ENCODE measurements at regions not wholly inside any gene's neighbourhood (a gene's known extent, or its start where the extent isn't known, plus 50 kb on each side); places are given as distances from the start of the nearest gene placed in this dataset.

- Mint-ChIP-seq H3K36me3 (ENCODE audit: insufficient read depth, unreplicated experiment) (no peaks in the 10 kb centered on the region), H3K9me3 (ENCODE audit: low read depth, unreplicated experiment) (no peaks in the 10 kb centered on the region), H3K4me1 (ENCODE audit: low read depth, unreplicated experiment) (no peaks in the 10 kb centered on the region), H3K4me3 (ENCODE audit: low read depth, unreplicated experiment) (no peak overlapping the region), H3K27me3 (ENCODE audit: unreplicated experiment) (no peaks in the 10 kb centered on the region), H3K27ac (ENCODE audit: unreplicated experiment) (no peak overlapping the region)
- no TSS peak for BruUV-seq (replicated peaks)
- DNase-seq = no peak
- intact Hi-C loops (cut with micrococcal nuclease; ENCODE audit: unreplicated experiment) = no loop called here
- no peak for TF ChIP-seq CTCF (IDR thresholded peaks at IDR 0.05; ENCODE audit: unreplicated experiment)
- CTCF ChIA-PET = no interaction called here
Measured at GRCh38 chr1:115186711-115187265, 97.5 kb upstream of the TSPAN2 start.

- H3K36me3 Mint-ChIP-seq (ENCODE audit: insufficient read depth, unreplicated experiment) = no peaks in the 10 kb centered on the region
- H3K9me3 Mint-ChIP-seq (ENCODE audit: low read depth, unreplicated experiment) = no peaks in the 10 kb centered on the region
- intact Hi-C loops (cut with micrococcal nuclease; ENCODE audit: unreplicated experiment) = no loop called here
- no peak overlapping the region for H3K27ac Mint-ChIP-seq (ENCODE audit: unreplicated experiment)
- DNase-seq = no peak
- no peaks in the 10 kb centered on the region for H3K27me3 Mint-ChIP-seq (ENCODE audit: unreplicated experiment)
- peaks cover 1% of the 10 kb centered on the region for H3K4me1 Mint-ChIP-seq (ENCODE audit: low read depth, unreplicated experiment)
- no peak overlapping the region for H3K4me3 Mint-ChIP-seq (ENCODE audit: low read depth, unreplicated experiment)
- no peak for TF ChIP-seq CTCF (IDR thresholded peaks at IDR 0.05; ENCODE audit: unreplicated experiment)
- CTCF ChIA-PET = no interaction called here
- no TSS peak for BruUV-seq (replicated peaks)
Measured at GRCh38 chr1:115185336-115185735, 96.0 kb upstream of the TSPAN2 start.

GRCh38 chr1:115184951-115185331 lies 95.6 kb upstream of the TSPAN2 start:
- TF ChIP-seq CTCF (IDR thresholded peaks at IDR 0.05; ENCODE audit: unreplicated experiment) = no peak
- no TSS peak for BruUV-seq (replicated peaks)
- H3K36me3 Mint-ChIP-seq (ENCODE audit: insufficient read depth, unreplicated experiment) = no peaks in the 10 kb centered on the region
- no peak for DNase-seq
- H3K4me1 Mint-ChIP-seq (ENCODE audit: low read depth, unreplicated experiment) = peaks cover 5% of the 10 kb centered on the region
- H3K9me3 Mint-ChIP-seq (ENCODE audit: low read depth, unreplicated experiment) = no peaks in the 10 kb centered on the region
- H3K4me3 Mint-ChIP-seq (ENCODE audit: low read depth, unreplicated experiment) = no peak overlapping the region
- CTCF ChIA-PET = no interaction called here
- no peak overlapping the region for H3K27ac Mint-ChIP-seq (ENCODE audit: unreplicated experiment)
- intact Hi-C loops (cut with micrococcal nuclease; ENCODE audit: unreplicated experiment) = no loop called here
- H3K27me3 Mint-ChIP-seq (ENCODE audit: unreplicated experiment) = no peaks in the 10 kb centered on the region

GRCh38 chr1:115184260-115184950 lies 95.1 kb upstream of the TSPAN2 start:
- DNase-seq = no peak
- H3K4me1 Mint-ChIP-seq (ENCODE audit: low read depth, unreplicated experiment) = peaks cover 8% of the 10 kb centered on the region
- no peak for TF ChIP-seq CTCF (IDR thresholded peaks at IDR 0.05; ENCODE audit: unreplicated experiment)
- H3K27ac Mint-ChIP-seq (ENCODE audit: unreplicated experiment) = no peak overlapping the region
- intact Hi-C loops (cut with micrococcal nuclease; ENCODE audit: unreplicated experiment) = no loop called here
- BruUV-seq (replicated peaks) = no TSS peak
- H3K9me3 Mint-ChIP-seq (ENCODE audit: low read depth, unreplicated experiment) = no peaks in the 10 kb centered on the region
- no peaks in the 10 kb centered on the region for H3K36me3 Mint-ChIP-seq (ENCODE audit: insufficient read depth, unreplicated experiment)
- CTCF ChIA-PET = no interaction called here
- H3K27me3 Mint-ChIP-seq (ENCODE audit: unreplicated experiment) = no peaks in the 10 kb centered on the region
- no peak overlapping the region for H3K4me3 Mint-ChIP-seq (ENCODE audit: low read depth, unreplicated experiment)
